Nephron (organoid): ENCODE measurements at regions not wholly inside any gene's neighbourhood (a gene's known extent, or its start where the extent isn't known, plus 50 kb on each side); places are given as distances from the start of the nearest gene placed in this dataset.
"Not testable (repeated sequence)": the region's sequence is repeated elsewhere in the genome, so short reads cannot be mapped to it uniquely, and the experiment has no call there.

Experiments
- H3K27ac Mint-ChIP-seq, 3 experiments: 2 replicates each; pipeline ENCODE4 v1.8.0; 2020; ENCODE audit warnings: mixed read lengths in 3 of 3, mild to moderate bottlenecking in 2 of 3, moderate library complexity in 1 of 3
- H3K27me3 Mint-ChIP-seq: 2 replicates; pipeline ENCODE4 v1.8.0; 2021; ENCODE audit warnings: low read depth, mild to moderate bottlenecking, moderate library complexity, mixed read lengths
- H3K36me3 Mint-ChIP-seq: 2 replicates; pipeline ENCODE4 v1.8.0; 2020; ENCODE audit warnings: low read depth, mixed read lengths
- H3K4me1 Mint-ChIP-seq: 2 replicates; pipeline ENCODE4 v1.8.0; 2020; ENCODE audit warnings: mixed read lengths
- H3K4me3 Mint-ChIP-seq, 3 experiments: 2 replicates each; pipeline ENCODE4 v1.8.0; 2020; ENCODE audit warnings: mild to moderate bottlenecking in 3 of 3, mixed read lengths in 3 of 3, moderate library complexity in 2 of 3
- H3K9me3 Mint-ChIP-seq: 2 replicates; pipeline ENCODE4 v1.8.0; 2020; ENCODE audit warnings: mixed read lengths
- CTCF ChIP-seq, 3 experiments: fragments of 200-600 bp; sonication (generic); IDR thresholded peaks; one replicate each; pipeline ENCODE4 v1.5.0; 2021; ENCODE audit warnings: antibody characterized with exemption in 3 of 3; ENCODE audit not compliant: unreplicated experiment in 3 of 3

- Mint-ChIP-seq H3K27ac (no peak overlapping the region), H3K36me3 (no peaks in the 10 kb centered on the region), H3K4me1 (no peaks in the 10 kb centered on the region), H3K9me3 (no peaks in the 10 kb centered on the region), H3K27me3 (no peaks in the 10 kb centered on the region), H3K4me3 (no peak overlapping the region)
- no peak for TF ChIP-seq CTCF (IDR thresholded peaks at IDR 0.05; ENCODE audit: unreplicated experiment in 3 of 3)
These were observed 124.8 kb upstream of the ABI3BP start for GRCh38 chr3:101117980-101118379.

GRCh38 chr3:101117465-101117864, 124.2 kb upstream of the ABI3BP start:
- Mint-ChIP-seq H3K4me1 (no peaks in the 10 kb centered on the region), H3K9me3 (no peaks in the 10 kb centered on the region), H3K36me3 (no peaks in the 10 kb centered on the region), H3K4me3 (no peak overlapping the region), H3K27me3 (no peaks in the 10 kb centered on the region), H3K27ac (no peak overlapping the region)
- TF ChIP-seq CTCF (IDR thresholded peaks at IDR 0.05; ENCODE audit: unreplicated experiment in 3 of 3) = no peak

- H3K27ac Mint-ChIP-seq, H3K4me1 Mint-ChIP-seq, H3K27me3 Mint-ChIP-seq, H3K4me3 Mint-ChIP-seq, H3K36me3 Mint-ChIP-seq: not testable (repeated sequence)
- H3K9me3 Mint-ChIP-seq = peaks cover 39% of the 10 kb centered on the region
These were observed 117.1 kb upstream of the ABI3BP start for GRCh38 chr3:101110295-101110694.

- H3K4me3 Mint-ChIP-seq = no peak overlapping the region
- H3K27me3 Mint-ChIP-seq = no peaks in the 10 kb centered on the region
- H3K9me3 Mint-ChIP-seq = peaks cover 19% of the 10 kb centered on the region
- H3K36me3 Mint-ChIP-seq = no peaks in the 10 kb centered on the region
- no peaks in the 10 kb centered on the region for H3K4me1 Mint-ChIP-seq
- no peak overlapping the region for H3K27ac Mint-ChIP-seq
- no peak for TF ChIP-seq CTCF (IDR thresholded peaks at IDR 0.05; ENCODE audit: unreplicated experiment in 3 of 3)
These were observed 111.1 kb upstream of the ABI3BP start for GRCh38 chr3:101104321-101104720.

DNA sequence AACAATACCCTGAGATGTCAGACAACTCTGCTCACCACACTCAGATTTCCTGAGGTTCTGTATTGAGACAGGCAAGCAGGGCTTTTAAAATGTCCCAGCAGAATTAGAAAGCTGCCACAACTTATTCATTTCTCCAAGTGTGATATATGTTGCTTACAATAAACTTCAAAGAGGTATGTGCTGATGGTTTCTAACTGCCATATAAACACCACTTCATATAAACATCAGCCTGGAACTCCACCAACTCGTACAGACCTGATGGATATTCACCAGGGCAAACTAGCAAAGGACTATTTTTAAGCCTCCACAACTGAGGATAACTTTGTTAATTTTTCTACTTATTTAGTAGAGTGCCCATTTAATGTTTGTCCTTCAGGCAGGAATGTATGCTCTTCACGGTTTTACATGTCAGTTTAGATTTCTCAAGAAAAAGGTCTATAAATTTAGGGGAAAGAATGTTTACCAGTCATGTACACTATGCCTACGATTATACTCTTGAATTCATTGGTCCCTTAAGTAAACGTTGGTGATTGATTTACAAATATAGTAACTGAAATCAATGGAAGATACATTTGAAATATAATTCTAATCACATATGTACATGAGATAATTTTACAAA, 109.6 kb upstream of the ABI3BP start:
- Mint-ChIP-seq H3K36me3 (no peaks in the 10 kb centered on the region), H3K4me3 (no peak overlapping the region)
- TF ChIP-seq CTCF (IDR thresholded peaks at IDR 0.05; ENCODE audit: unreplicated experiment in 3 of 3) = no peak

DNA sequence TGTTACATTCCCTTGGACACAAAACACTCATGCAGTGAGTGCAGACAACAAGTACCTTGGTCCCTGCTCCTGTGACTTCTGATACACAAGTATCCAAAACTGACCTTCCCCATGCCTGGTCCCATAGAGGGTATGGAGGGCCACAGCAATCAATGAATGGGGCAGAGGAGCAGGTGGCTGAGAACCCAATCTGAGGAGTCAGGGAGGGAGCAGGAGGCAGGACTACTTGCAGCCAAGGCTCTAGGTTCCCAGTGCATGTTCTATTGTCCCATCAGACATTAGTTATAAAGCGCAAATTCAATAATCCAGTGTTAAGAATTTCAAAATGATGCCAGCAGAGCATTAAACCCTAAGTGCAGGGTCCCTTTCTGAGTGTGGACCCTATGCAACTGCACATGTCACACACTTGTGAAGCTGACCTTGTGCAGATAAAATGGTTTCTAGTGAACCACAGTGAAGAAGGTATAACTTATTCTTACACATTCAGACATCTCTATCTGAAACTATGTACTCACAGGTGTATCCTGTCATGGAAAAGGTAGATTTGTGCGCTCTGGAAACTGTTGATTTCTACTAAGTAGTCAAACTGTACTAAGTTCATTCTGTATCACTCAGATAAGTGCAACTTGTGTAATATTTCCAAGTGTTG, 107.3 kb upstream of the ABI3BP start:
- TF ChIP-seq CTCF (IDR thresholded peaks at IDR 0.05; ENCODE audit: unreplicated experiment in 3 of 3) = no peak
- Mint-ChIP-seq H3K27ac (no peak overlapping the region), H3K36me3 (no peaks in the 10 kb centered on the region), H3K27me3 (no peaks in the 10 kb centered on the region), H3K4me1 (peaks cover 9% of the 10 kb centered on the region), H3K9me3 (peaks cover 3% of the 10 kb centered on the region), H3K4me3 (no peak overlapping the region)

More for the DNA sequence above, 109.6 kb upstream of the ABI3BP start:
- no peaks in the 10 kb centered on the region for H3K4me1 Mint-ChIP-seq
- H3K27ac Mint-ChIP-seq = no peak overlapping the region
- no peaks in the 10 kb centered on the region for H3K27me3 Mint-ChIP-seq
- H3K9me3 Mint-ChIP-seq = peaks cover 14% of the 10 kb centered on the region
